ENCODE measurements at regions not wholly inside any gene's neighbourhood (a gene's known extent, or its start where the extent isn't known, plus 50 kb on each side); places are given as distances from the start of the nearest gene placed in this dataset.

DNA sequence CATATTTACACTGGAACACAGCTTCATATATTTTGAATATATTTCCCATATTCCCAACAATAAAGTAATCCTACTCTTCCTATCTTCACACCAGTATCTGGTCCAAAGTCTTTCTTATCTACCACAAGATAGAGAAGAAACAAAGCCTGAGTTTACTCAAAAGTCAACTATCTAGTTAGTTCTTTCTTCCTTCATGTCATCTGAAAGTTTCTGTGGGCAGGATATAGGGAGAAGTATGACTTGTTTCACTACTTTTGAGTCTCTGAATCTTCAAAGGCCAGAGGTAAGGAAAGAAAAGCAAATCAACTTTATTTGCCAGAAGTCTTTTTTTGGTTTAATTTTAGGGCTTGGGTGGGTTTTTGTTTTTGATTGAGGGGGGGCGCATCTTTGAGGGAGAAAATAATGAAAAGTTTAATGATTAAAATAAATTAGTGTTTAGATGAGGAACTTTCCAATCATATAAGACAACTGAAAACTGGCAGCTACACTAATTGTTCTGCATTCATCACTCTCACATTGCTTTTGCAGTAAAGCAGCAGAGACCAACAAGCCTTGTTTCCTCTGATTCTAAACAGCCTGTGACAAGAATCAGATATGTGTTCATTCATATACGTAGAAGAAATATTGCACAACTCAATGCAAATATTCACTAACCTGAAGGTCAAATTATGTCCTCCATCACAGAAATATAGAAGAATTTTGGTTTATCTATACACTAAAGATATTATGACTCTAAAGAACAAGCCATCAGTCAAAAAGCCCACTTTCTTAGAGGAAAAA lies 421.4 kb downstream of the SHQ1 start:
- H3K4me3 Mint-ChIP-seq, result no peak overlapping the region
- Histone ChIP-seq H3K27ac (ENCODE audit: insufficient read length, low read depth, low read length) (no peak overlapping the region), H2BK12ac (ENCODE audit: insufficient read length, low read depth, low read length) (no peak overlapping the region), H2AFZ (ENCODE audit: low read length) (no peak overlapping the region), H3K79me1 (ENCODE audit: insufficient read depth, low read depth, low read length, poor library complexity, severe bottlenecking) (peaks cover 5% of the 10 kb centered on the region), H3K4me1 (ENCODE audit: insufficient read depth, low read length) (no peaks in the 10 kb centered on the region), H3K4me2 (ENCODE audit: insufficient read depth, insufficient read length, low read length) (no peak overlapping the region), H2AK5ac (ENCODE audit: insufficient read length, low read length) (no peak overlapping the region), H2BK20ac (ENCODE audit: low read depth, low read length, poor library complexity, severe bottlenecking) (no peak overlapping the region), H2BK5ac (ENCODE audit: insufficient read length, low read length) (no peak overlapping the region), H4K5ac (ENCODE audit: insufficient read length, low read depth, low read length) (no peak overlapping the region), H3K4ac (ENCODE audit: low read depth, low read length) (no peak overlapping the region), H3K23ac (ENCODE audit: insufficient read length, low read depth, low read length) (no peak overlapping the region), H3K9ac (ENCODE audit: extremely low read depth, insufficient read length, low read length) (no peak overlapping the region), H3K23me2 (ENCODE audit: insufficient read length, low read depth, low read length, poor library complexity, severe bottlenecking) (no peaks in the 10 kb centered on the region), H4K91ac (ENCODE audit: insufficient read length, low read depth, low read length) (no peak overlapping the region), H3K14ac (ENCODE audit: insufficient read depth, low read length) (no peak overlapping the region), H2BK15ac (ENCODE audit: low read depth, low read length) (no peak overlapping the region), H3K9me3 (ENCODE audit: control insufficient read depth, low read depth, low read length) (no peaks in the 10 kb centered on the region), H3K56ac (ENCODE audit: insufficient read length, low read depth, low read length) (no peak overlapping the region), H2BK120ac (ENCODE audit: low read depth, low read length, poor library complexity, severe bottlenecking) (no peak overlapping the region), H3K79me2 (ENCODE audit: insufficient read depth, low read length) (peaks cover 43% of the 10 kb centered on the region; the same call in 1 of the 2 replicates), H3T11ph (ENCODE audit: low read length) (no peak overlapping the region), H4K8ac (replicated peaks; ENCODE audit: insufficient read length, low read depth, low read length) (no peak overlapping the region), H3K18ac (ENCODE audit: insufficient read length, low read depth, low read length) (no peak overlapping the region), H3K27me3 (ENCODE audit: insufficient read depth, low read length) (no peaks in the 10 kb centered on the region), H4K20me1 (ENCODE audit: control insufficient read depth, insufficient read depth, insufficient read length) (no peaks in the 10 kb centered on the region)
- H3K9me3 Mint-ChIP-seq, result peaks cover 13 to 20% of the 10 kb centered on the region in 2 experiments
- no peaks in the 10 kb centered on the region for H3K27me3 Mint-ChIP-seq (ENCODE audit: low read depth)
- peaks cover 13 to 21% (median 19%) of the 10 kb centered on the region in 3 experiments for H3K36me3 Mint-ChIP-seq (ENCODE audit: insufficient read depth in 1 of 3, low read depth in 3 of 3)
- H3K4me1 Mint-ChIP-seq, result peaks cover 33 to 36% of the 10 kb centered on the region in 2 experiments
- peak overlapping the region; percentile 16 to 63 (median 40); a peak in 4 of 7 replicates for H3K27ac Mint-ChIP-seq
- TF ChIP-seq, protein P1, sequence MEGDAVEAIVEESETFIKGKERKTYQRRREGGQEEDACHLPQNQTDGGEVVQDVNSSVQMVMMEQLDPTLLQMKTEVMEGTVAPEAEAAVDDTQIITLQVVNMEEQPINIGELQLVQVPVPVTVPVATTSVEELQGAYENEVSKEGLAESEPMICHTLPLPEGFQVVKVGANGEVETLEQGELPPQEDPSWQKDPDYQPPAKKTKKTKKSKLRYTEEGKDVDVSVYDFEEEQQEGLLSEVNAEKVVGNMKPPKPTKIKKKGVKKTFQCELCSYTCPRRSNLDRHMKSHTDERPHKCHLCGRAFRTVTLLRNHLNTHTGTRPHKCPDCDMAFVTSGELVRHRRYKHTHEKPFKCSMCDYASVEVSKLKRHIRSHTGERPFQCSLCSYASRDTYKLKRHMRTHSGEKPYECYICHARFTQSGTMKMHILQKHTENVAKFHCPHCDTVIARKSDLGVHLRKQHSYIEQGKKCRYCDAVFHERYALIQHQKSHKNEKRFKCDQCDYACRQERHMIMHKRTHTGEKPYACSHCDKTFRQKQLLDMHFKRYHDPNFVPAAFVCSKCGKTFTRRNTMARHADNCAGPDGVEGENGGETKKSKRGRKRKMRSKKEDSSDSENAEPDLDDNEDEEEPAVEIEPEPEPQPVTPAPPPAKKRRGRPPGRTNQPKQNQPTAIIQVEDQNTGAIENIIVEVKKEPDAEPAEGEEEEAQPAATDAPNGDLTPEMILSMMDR (conservative IDR thresholded peaks at IDR 0.05), result no peak
- DNase-seq, result no peak
- 100% methylated on average over 1 of the region's 2 CpGs for WGBS (ENCODE audit: extremely low coverage, insufficient read length, low lambda C conversion rate)

All from H9 (cell line).